GM23248 (cell line): ENCODE measurements at regions not wholly inside any gene's neighbourhood (a gene's known extent, or its start where the extent isn't known, plus 50 kb on each side); places are given as distances from the start of the nearest gene placed in this dataset.

Experiments
- DNase-seq: peaks from one replicate; pipeline ENCODE4 v3.0.0-alpha.2; 2015
- H2AFZ ChIP-seq: fragments of 200-600 bp; sonication (generic); 2 replicates; pipeline ENCODE4 v1.6.1; 2016; ENCODE audit warnings: antibody characterized with exemption
- H3F3A ChIP-seq: fragments of 200-600 bp; sonication (generic); 2 replicates; pipeline ENCODE4 v1.6.1; 2016; ENCODE audit warnings: mild to moderate bottlenecking, antibody characterized with exemption, mixed run types; ENCODE audit not compliant: insufficient read depth
- H3K27ac ChIP-seq: fragments of 200-600 bp; sonication (generic); 2 replicates; pipeline ENCODE4 v1.5.1; 2016; ENCODE audit warnings: mild to moderate bottlenecking
- H3K27me3 ChIP-seq: fragments of 200-600 bp; sonication (generic); replicated peaks from 2 replicates; pipeline ENCODE4 v1.6.1; 2016; ENCODE audit warnings: mild to moderate bottlenecking; ENCODE audit not compliant: insufficient read depth
- H3K36me3 ChIP-seq: fragments of 200-600 bp; sonication (generic); 2 replicates; pipeline ENCODE4 v1.6.1; 2016; ENCODE audit warnings: low read depth, mild to moderate bottlenecking
- H3K4me1 ChIP-seq: fragments of 200-600 bp; sonication (generic); 2 replicates; pipeline ENCODE4 v1.6.1; 2016; ENCODE audit warnings: mild to moderate bottlenecking; ENCODE audit not compliant: insufficient read depth
- H3K4me2 ChIP-seq: fragments of 200-600 bp; sonication (generic); one replicate; pipeline ENCODE4 v1.6.1; 2016; ENCODE audit warnings: mild to moderate bottlenecking; ENCODE audit not compliant: unreplicated experiment
- H3K4me3 ChIP-seq: fragments of 200-600 bp; sonication (generic); 2 replicates; pipeline ENCODE4 v1.5.1; 2016; ENCODE audit warnings: mild to moderate bottlenecking
- H3K79me2 ChIP-seq: fragments of 200-600 bp; sonication (generic); 2 replicates; pipeline ENCODE4 v1.6.1; 2016; ENCODE audit warnings: mild to moderate bottlenecking; ENCODE audit not compliant: insufficient read depth
- H3K9ac ChIP-seq: fragments of 200-600 bp; sonication (generic); 2 replicates; pipeline ENCODE4 v1.6.1; 2016; ENCODE audit warnings: mild to moderate bottlenecking
- H3K9me2 ChIP-seq: fragments of 200-600 bp; sonication (generic); 2 replicates; pipeline ENCODE4 v1.6.1; 2016; ENCODE audit warnings: mixed run types, mild to moderate bottlenecking, moderate library complexity; ENCODE audit not compliant: insufficient read depth
- H3K9me3 ChIP-seq: fragments of 200-600 bp; sonication (generic); one replicate; pipeline ENCODE4 v1.6.1; 2017; ENCODE audit warnings: low read depth
- H4K20me1 ChIP-seq: fragments of 200-600 bp; sonication (generic); 2 replicates; pipeline ENCODE4 v1.6.0; 2016; ENCODE audit not compliant: insufficient read depth
- EZH2 ChIP-seq: fragments of 200-600 bp; sonication (generic); IDR thresholded peaks from 2 replicates; pipeline ENCODE4 v1.6.1; 2018; ENCODE audit warnings: antibody characterized with exemption, mild to moderate bottlenecking; ENCODE audit not compliant: insufficient read depth, poor library complexity, severe bottlenecking
- EZH2phosphoT487 ChIP-seq: fragments of 200-600 bp; sonication (generic); IDR thresholded peaks from 2 replicates; pipeline ENCODE4 v1.6.1; 2018; ENCODE audit warnings: antibody characterized with exemption, moderate library complexity, mild to moderate bottlenecking, low read depth; ENCODE audit not compliant: insufficient read depth
- WGBS, 2 experiments: methylation state at CpG; one replicate each; pipeline ENCODE4 v1.1.6; 2015 to 2017; ENCODE audit warnings: low lambda C conversion rate in 2 of 2, low coverage in 1 of 2; ENCODE audit errors: missing lambda C conversion rate in 2 of 2; 5-methylcytosine and 5-hydroxymethylcytosine counted together
- in situ Hi-C: fragments of 300-500 bp; cut with MboI; formaldehyde crosslinking; loops from 2 replicates; pipeline ENCODE4 v1.15.0; 2020

DNA sequence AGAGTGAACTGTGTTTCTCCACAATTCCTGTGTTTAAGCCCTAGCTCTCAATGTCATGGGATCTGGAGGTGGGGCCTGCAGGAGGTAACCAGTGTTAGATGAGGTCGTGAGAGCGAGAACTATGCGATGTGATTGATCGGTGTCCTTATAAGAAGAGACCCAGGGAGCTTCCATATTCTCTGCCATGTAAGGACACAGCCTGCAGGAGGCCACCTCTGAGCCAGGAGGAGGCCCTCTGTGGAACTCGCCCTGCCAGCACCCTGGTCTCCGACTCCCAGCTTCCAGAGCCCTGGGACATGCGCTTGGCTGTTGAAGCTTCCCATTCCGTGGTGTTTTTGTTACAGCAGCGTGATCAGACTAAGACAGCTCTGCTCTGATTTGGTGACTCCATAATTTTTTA is 255.4 kb downstream of the IRX2 start:
- no peaks in the 10 kb centered on the region for H4K20me1 ChIP-seq
- no peaks in the 10 kb centered on the region for H3K36me3 ChIP-seq
- H3K79me2 ChIP-seq = no peaks in the 10 kb centered on the region
- H3K4me3 ChIP-seq = no peak overlapping the region
- H3K4me2 ChIP-seq = no peak overlapping the region
- H3K9me2 ChIP-seq = no peaks in the 10 kb centered on the region
- no peak overlapping the region for H3K27ac ChIP-seq
- no peaks in the 10 kb centered on the region for H3K4me1 ChIP-seq
- in situ Hi-C loops = no loop called here
- H3K9me3 ChIP-seq = no peaks in the 10 kb centered on the region
- no peak overlapping the region for H2AFZ ChIP-seq
- H3K27me3 ChIP-seq = no peaks in the 10 kb centered on the region
- no peaks in the 10 kb centered on the region for H3F3A ChIP-seq
- H3K9ac ChIP-seq = no peak overlapping the region
- DNase-seq = no peak
- 51 to 53% methylated on average over 9 of the region's 9 CpGs for WGBS, 2 experiments
- no peak for TF ChIP-seq EZH2
- no peak for TF ChIP-seq EZH2phosphoT487

DNA sequence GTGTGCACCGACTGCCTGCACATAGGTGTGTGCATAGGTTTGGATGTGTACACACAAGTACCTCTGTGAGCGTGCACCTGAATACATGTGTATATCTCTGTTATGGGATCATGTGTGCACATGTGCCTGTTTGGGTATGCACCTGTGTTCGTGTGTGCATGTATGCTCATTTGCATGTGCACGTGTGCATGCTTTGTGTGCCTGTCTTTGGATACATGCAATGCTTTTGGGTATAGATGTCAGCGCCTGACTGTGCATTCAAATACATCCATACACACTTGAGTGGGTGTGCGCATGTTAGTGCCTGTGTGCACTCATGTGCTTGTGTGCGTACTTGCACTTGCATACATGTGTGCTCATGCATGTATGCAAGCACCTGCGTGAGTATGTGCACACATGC is 258.1 kb downstream of the IRX2 start:
- Histone ChIP-seq H3K4me3 (no peak overlapping the region), H3F3A (no peaks in the 10 kb centered on the region), H3K9ac (no peak overlapping the region), H2AFZ (no peak overlapping the region), H3K27me3 (no peaks in the 10 kb centered on the region), H4K20me1 (no peaks in the 10 kb centered on the region), H3K27ac (no peak overlapping the region), H3K9me3 (no peaks in the 10 kb centered on the region), H3K9me2 (no peaks in the 10 kb centered on the region), H3K36me3 (no peaks in the 10 kb centered on the region), H3K79me2 (no peaks in the 10 kb centered on the region), H3K4me2 (no peak overlapping the region), H3K4me1 (no peaks in the 10 kb centered on the region)
- no peak for TF ChIP-seq EZH2phosphoT487
- no peak for TF ChIP-seq EZH2
- DNase-seq = no peak
- in situ Hi-C loops = no loop called here
- WGBS, 2 experiments = 32 to 37% methylated on average over 8 of the region's 8 CpGs

DNA sequence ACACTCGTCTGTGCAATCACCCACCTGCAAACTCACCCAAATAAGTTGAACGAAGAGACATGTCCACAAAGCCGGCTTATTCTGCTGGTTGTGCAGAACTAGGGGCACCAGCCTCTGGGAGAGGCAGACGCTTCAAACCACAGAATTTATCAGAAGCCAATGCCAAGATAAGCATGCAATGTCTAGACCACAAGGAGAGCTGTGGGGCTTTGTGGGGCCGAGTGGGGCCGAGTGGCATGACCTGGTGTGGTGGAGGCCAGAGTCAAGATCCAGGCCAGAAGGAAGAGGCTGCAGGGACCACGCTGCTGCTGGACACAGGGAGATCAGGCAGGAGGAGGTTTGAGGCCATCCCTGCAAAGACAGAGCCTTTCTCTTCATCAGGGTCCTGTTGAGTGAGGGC is 259.0 kb downstream of the IRX2 start:
- in situ Hi-C loops = no loop called here
- no peak overlapping the region for H3K4me2 ChIP-seq
- no peak for TF ChIP-seq EZH2
- no peak for TF ChIP-seq EZH2phosphoT487
- no peaks in the 10 kb centered on the region for H4K20me1 ChIP-seq
- no peak overlapping the region for H3K9ac ChIP-seq
- DNase-seq = no peak
- WGBS, 2 experiments = 18 to 28% methylated on average over 7 of the region's 7 CpGs
- H2AFZ ChIP-seq = no peak overlapping the region
- no peak overlapping the region for H3K27ac ChIP-seq
- H3K9me2 ChIP-seq = no peaks in the 10 kb centered on the region
- H3F3A ChIP-seq = no peaks in the 10 kb centered on the region
- H3K4me1 ChIP-seq = no peaks in the 10 kb centered on the region
- no peak overlapping the region for H3K4me3 ChIP-seq
- no peaks in the 10 kb centered on the region for H3K9me3 ChIP-seq
- H3K36me3 ChIP-seq = no peaks in the 10 kb centered on the region
- H3K27me3 ChIP-seq = no peaks in the 10 kb centered on the region
- no peaks in the 10 kb centered on the region for H3K79me2 ChIP-seq

DNA sequence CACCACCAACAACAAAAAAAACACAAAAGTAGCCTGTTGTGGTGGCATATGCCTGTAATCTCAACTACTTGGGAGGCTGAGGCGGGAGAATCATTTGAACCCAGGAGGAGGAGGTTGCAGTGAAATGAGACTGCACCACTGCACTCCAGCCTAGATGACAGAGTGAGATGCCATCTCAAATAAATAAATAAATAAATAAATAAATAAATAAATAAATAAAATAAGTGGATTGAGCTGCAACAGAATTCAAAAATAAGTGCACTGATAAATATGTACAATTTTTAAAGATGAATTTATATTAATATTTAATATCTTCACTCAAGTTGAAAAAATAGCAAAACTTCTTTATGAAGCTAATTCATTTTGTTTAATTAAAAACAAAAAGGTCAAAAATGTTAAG is 259.6 kb downstream of the IRX2 start:
- no peaks in the 10 kb centered on the region for H3K9me2 ChIP-seq
- WGBS, 2 experiments = 53 to 67% methylated on average over 1 of the region's 1 CpG
- H3K27ac ChIP-seq = no peak overlapping the region
- H3K79me2 ChIP-seq = no peaks in the 10 kb centered on the region
- in situ Hi-C loops = no loop called here
- no peak for TF ChIP-seq EZH2
- no peak for TF ChIP-seq EZH2phosphoT487
- no peaks in the 10 kb centered on the region for H3F3A ChIP-seq
- no peaks in the 10 kb centered on the region for H3K27me3 ChIP-seq
- H4K20me1 ChIP-seq = no peaks in the 10 kb centered on the region
- DNase-seq = no peak
- no peaks in the 10 kb centered on the region for H3K36me3 ChIP-seq
- no peak overlapping the region for H3K4me3 ChIP-seq
- no peak overlapping the region for H3K4me2 ChIP-seq
- H3K9me3 ChIP-seq = no peaks in the 10 kb centered on the region
- no peak overlapping the region for H3K9ac ChIP-seq
- H2AFZ ChIP-seq = no peak overlapping the region
- no peaks in the 10 kb centered on the region for H3K4me1 ChIP-seq

DNA sequence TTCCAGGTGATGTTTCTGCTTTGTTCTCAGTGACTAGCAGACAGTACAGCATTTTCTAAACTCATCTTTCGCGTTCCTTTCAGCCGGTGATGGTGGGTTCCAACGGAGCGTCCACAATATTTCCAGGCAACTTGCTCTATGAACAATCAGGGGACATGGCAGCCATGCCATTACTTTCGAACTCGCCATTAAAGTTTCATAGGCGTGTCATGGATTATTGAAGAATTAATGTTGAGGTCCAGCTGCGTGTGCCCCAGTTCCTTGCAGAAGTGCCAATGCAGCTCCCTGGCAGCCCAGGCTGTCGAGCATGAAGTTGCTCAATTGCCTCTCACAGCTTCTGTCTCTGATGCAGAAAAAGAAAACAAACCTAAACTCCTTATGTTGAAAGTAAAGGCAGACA is 262.2 kb downstream of the IRX2 start:
- no peak overlapping the region for H3K4me3 ChIP-seq
- WGBS, 2 experiments = 13 to 21% methylated on average over 10 of the region's 10 CpGs
- H3K4me1 ChIP-seq = no peaks in the 10 kb centered on the region
- H2AFZ ChIP-seq = no peak overlapping the region
- DNase-seq = no peak
- H3K9me2 ChIP-seq = no peaks in the 10 kb centered on the region
- H3K9ac ChIP-seq = no peak overlapping the region
- H3K36me3 ChIP-seq = no peaks in the 10 kb centered on the region
- no peaks in the 10 kb centered on the region for H3K27me3 ChIP-seq
- H3K4me2 ChIP-seq = no peak overlapping the region
- TF ChIP-seq EZH2 (no peak), EZH2phosphoT487 (no peak)
- no peaks in the 10 kb centered on the region for H3K79me2 ChIP-seq
- no peaks in the 10 kb centered on the region for H3F3A ChIP-seq
- in situ Hi-C loops = no loop called here
- H4K20me1 ChIP-seq = no peaks in the 10 kb centered on the region
- H3K9me3 ChIP-seq = no peaks in the 10 kb centered on the region
- H3K27ac ChIP-seq = no peak overlapping the region
